ENCODE measurements at regions not wholly inside any gene's neighbourhood (a gene's known extent, or its start where the extent isn't known, plus 50 kb on each side); places are given as distances from the start of the nearest gene placed in this dataset.

DNA sequence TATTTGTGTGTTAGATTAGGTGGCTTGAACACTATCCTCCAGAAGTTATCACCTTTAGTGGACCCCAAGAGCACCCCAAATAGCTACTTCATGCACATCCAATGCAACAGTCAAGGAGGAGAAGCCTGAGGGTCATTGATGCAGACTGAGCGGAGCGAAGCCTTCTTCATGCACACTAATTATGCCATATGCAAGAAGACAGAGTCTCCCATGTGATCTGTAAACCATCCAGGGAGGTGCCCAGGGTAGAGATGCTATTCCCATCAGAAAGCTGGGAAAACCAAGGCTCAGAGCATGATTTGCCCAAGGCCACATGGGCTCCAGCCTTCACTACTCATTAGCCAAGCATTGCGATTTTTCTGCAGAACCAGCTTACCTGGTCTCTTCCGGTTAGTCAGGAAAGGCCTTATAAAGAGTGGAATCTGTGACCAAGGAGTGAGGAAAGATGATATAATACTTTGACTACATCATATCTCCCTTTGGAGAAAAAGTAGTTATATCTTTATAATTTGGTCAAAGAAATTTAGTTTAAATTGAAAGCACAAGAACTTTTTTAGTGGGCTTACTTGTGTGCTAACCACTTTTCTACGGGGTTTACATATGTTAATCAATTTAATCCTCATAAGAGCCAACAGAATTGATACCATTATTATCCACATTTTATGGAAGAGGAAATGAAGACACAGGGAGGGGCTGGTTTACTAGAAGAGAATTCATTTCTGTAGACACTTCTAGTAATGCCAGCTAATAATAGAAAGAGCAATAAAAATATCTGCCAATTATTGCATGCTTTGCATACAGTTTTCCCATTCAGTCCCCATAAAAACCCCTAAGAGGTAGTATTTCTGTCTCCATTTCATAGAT, 220.0 kb downstream of the ESM1 start:
- DNase-seq: no peak

- peak; percentile 17 to 20 for DNase-seq
These were observed 221.0 kb downstream of the ESM1 start for GRCh38 chr5:54764102-54765090.

- no peak for DNase-seq
These were observed 224.1 kb downstream of the ESM1 start for GRCh38 chr5:54761213-54761701.

- DNase-seq: no peak
These were observed 225.0 kb downstream of the ESM1 start for GRCh38 chr5:54760182-54760935.

GRCh38 chr5:54758038-54758437, 227.4 kb downstream of the ESM1 start:
- no peak for DNase-seq

DNA sequence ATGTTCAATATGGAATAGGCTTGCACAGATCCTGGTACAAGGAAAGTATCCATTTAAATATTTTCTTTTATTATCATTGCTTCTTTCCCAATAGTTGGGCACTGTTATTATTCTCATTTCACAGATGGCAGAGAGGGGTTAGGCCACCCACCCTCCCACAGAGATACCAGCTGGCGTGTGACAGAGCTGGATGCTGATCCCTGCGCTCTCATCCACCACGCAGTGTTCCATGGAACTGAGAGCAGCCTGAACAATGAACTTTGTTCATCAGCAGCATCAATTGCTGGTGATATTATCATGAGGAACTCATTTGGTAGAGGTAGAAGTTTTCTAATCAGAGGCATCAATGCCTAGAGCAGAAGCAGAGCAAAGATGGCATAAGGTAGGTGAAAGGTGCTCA, 227.9 kb downstream of the ESM1 start:
- no peak for DNase-seq

- DNase-seq: no peak
These were observed 228.5 kb downstream of the ESM1 start for GRCh38 chr5:54756796-54757402.

DNA sequence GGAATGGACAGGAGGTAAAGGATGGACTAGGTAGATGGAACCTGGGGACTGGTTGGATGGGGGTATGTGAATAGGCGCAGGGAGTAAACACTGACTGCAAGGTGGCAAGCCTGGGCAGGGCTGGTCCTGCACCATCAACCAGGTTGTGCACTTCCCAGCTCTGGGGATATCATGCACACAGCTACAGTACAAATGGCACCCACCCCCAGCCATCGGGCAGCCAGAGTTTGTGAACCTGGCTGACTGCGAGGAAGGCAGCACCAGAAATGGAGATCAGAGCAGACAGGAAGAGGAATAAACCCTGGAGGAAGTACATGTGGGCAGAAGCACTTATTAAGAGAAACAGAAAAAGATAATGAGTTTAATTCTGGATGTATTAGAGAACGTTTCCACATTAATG, 229.1 kb downstream of the ESM1 start:
- DNase-seq: peak; percentile 31 to 34

DNA sequence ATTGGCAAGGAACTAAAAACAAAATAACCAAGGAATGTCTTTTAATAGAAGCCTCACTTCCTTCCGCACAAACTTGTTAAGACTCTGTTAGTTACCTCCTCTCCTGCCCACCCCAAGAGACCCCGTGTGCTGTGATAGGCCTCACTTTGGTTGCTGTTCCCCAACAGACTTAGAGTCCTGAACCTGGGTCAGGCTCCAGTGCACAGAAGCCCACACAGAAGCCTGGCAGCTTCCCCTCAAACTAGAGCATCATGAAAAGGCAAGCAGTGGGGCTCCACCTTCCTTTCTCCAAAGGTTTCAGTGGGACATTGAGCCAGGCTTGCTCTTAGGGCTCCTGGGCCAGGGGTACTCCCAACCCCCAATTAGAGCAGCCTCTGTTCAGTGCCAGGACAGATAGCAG, 230.5 kb downstream of the ESM1 start:
- DNase-seq: no peak

DNA sequence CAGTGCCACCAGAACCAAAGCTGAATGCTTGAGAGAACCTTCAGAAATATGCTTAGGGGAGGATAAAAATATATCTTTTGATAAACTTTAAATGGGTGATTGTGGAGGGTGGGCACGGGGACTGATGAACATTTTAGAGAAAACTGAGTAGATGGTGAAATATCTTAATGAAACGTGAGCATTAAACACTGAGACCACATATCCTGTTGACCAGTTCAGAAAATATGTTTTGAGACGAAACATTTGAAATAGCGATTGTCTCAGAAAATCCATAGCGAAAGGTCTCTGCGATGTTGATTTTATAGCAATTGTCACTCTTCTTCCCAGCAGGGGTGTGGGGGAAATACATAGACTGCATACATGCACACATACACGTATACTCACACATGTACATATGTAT, 231.0 kb downstream of the ESM1 start:
- DNase-seq: no peak

DNA sequence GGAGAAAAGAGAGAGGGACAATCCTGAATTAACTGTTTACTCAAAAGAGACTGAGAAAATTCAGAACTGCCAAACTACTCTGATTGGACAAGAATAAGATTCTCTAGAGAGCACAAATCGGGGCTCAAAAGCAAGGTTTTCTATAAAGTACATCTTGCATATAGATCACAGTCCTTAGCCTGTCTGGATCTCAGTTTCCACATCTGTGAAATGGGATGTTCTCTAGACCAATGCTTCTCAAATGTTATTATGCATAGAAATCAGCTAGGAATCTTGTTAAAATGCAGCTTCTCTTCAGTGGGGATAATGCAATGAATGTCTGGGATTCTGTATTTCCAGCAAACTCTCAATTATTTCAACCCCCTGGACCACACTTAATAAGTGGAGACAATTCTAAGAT, 231.6 kb downstream of the ESM1 start:
- DNase-seq: no peak

- peak; percentile 81 to 88 for DNase-seq
These were observed 232.4 kb downstream of the ESM1 start for GRCh38 chr5:54753034-54753433.

DNA sequence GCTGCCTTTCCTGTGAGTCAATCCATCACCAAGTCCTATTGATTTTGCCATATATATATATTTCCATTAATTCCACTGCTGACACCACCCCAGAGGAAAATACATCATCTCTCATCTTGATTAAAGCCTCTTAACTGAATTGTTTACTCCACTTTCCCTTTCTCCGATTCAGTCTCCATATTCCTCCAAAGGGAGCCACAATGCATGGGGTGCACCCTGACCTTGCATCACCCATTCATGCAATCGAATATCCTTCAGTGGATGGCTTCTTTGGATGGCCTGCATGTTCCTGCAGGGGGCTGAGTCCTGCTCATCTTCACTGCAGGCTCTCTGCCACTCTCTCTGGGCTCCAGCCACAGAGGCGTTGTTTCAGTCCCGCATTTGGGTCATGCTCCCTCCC, 231.0 kb downstream of the SNX18 start:
- DNase-seq: no peak

GRCh38 chr5:54746777-54747398, 229.3 kb downstream of the SNX18 start:
- no peak for DNase-seq

GRCh38 chr5:54746346-54746745, 228.8 kb downstream of the SNX18 start:
- no peak for DNase-seq

GRCh38 chr5:54745599-54745998, 228.0 kb downstream of the SNX18 start:
- no peak for DNase-seq

GRCh38 chr5:54743997-54744788, 226.6 kb downstream of the SNX18 start:
- DNase-seq: peak; percentile 64 to 72

- DNase-seq: no peak
These were observed 226.0 kb downstream of the SNX18 start for GRCh38 chr5:54743581-54743980.

GRCh38 chr5:54742417-54742891, 224.9 kb downstream of the SNX18 start:
- no peak for DNase-seq

GRCh38 chr5:54741711-54742110, 224.2 kb downstream of the SNX18 start:
- DNase-seq: no peak

GRCh38 chr5:54740141-54740540, 222.6 kb downstream of the SNX18 start:
- no peak for DNase-seq

All from Kasumi-1 (cell line).